Kidney tubule cell (primary cell): ENCODE measurements at regions not wholly inside any gene's neighbourhood (a gene's known extent, or its start where the extent isn't known, plus 50 kb on each side); places are given as distances from the start of the nearest gene placed in this dataset.
"Not testable (repeated sequence)": the region's sequence is repeated elsewhere in the genome, so short reads cannot be mapped to it uniquely, and the experiment has no call there.

Source experiments
- DNase-seq: peaks from one replicate; pipeline ENCODE4 v3.0.0-alpha.2; 2018; ENCODE audit warnings: low spot score

DNA sequence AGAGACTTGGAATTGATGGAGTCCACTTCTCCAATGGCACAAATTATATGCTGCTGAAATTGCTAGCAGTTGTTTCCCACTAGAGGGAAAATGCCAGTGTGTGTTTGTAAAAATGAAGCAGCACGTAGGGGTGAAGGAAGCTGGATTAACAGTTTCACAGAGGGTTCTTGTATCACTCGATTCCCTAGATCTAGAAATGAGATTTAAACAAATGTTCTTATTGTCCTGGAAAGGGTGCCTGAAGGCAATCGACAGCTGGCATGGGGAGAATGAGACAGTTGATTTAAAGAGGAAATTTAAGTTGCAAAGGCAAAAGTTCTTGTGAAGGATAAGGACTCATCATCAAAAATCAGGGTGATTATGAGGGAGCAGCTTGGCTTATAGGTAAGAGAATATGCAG is 234.8 kb upstream of the ARPP21 start:
- DNase-seq: no peak

DNA sequence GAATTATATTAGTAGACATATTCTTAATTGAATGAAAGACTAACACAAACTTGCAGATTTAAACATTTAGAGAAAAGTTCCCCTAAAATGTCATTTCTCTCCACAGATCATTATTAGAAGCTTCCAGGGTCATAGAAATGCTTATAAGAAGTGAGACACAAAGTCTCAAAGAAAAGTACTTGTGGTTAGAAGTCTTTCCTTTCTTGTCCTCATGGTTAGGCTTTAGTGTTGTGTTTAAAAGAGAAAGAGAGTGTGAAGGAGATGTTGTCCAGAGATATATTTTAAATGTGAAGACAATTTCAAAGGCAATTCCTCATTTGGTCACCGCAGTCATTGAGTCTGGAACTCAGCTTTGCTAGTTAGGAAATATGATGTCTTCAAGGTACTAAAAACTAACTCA is 230.4 kb upstream of the ARPP21 start:
- no peak for DNase-seq

DNA sequence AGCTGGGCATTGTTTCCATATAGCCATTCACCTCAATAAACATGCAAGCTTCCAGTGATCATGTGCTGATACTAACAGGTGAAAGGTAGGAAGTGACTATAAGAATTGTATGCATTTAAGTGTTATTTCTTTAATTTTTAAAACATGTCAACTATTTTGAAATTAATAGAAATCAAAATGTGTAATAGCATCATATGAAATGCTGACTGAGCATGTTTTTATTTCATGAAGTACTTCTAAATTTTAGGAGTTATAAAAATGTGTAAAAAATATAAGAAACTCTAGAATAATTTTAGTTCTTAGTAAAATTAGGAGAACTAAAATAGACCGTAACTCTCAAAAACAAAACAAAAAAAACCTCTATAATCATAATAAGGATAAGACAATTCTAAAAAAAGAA is 229.3 kb upstream of the ARPP21 start:
- DNase-seq: no peak

DNA sequence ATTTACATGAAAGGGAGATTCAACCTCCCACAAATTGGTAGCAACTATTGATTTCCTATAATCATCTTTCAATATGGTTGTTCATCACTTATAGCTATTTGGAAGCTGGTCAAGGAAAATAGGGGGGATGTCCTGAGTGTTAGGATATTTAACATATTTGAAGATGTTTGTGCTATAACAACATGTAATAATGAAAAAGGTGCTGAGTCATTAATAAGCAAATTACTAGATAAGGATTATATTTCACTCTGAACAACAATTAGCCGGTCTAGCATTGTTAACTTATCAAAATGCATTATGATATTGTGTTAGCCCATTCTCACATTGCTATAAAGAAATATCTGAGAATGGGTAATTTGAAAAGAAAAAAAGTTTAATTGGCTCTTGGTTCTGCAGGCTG is 225.8 kb upstream of the ARPP21 start:
- DNase-seq: no peak

DNA sequence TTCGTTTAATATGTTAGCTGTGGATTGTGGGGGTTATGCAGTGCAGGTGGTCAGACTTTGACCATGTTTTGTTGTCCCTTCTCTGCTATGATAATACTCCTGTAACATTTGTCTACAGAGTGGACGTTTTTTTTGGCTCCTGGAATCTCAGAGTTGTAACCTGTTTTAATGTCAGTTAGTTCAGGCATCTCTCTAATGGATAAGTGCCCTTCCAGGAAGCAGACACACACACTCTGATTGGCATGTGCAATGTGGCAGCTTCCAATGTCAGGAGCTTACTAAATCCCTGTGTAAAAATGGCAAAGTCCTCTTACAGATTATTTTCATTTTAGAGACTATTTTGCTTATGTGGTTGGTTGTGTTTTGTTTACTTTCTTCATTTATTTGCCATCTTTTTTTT is 222.2 kb upstream of the ARPP21 start:
- no peak for DNase-seq

DNA sequence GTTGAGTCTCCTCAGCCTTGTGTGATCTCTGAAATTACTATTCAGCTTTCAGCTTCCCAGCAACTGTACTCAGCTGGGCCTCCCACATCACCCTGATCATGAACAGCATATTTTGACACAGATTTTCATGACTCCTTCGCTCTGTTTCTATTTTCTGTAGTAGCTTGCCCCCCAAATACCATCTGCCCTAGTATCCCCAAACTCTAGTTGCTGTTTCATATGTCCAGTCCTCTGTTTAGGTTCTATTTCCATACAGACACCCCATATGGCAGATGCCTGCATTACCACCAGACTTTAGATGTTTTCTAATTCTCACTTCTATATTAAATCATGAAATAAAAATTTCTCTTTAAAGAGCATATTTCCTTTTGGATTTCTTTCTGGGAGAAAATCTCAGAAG is 217.2 kb upstream of the ARPP21 start:
- DNase-seq: no peak

DNA sequence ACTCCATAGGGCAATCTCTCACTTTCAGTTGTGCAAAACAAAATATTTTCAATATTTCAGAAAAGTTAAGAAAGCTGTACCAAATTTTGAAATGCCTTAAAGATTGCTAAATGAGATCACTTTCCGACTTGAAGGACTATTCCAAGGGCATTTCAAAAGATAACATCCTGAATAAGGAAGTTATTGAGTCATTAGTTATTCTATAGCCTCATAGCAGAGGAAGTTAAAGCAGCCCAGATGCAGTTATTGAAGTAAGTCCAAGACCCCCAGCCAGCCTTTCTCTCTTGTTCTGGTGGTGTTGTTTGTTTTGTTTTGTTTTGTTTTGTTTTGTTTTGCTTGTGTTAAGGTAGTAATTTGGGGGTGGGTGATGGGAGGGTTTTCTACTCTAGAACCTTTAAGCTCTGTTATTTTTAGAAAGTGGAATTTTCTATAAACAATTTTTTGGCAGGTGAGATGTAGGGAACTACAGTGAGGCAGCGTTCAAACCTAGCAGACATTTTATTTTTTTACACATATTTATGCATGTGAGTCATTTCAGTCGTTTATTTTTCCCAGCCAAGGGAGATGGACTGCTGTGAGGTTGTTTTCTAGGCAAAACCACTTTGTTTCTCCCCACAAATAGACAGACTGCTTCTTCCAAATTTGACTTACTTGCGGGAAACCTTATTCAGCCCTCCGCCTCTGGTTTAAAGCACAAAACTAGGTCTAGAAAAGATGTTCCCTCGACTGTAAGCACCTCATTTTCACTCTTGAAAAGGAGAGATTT is 216.3 kb upstream of the ARPP21 start:
- no peak for DNase-seq

DNA sequence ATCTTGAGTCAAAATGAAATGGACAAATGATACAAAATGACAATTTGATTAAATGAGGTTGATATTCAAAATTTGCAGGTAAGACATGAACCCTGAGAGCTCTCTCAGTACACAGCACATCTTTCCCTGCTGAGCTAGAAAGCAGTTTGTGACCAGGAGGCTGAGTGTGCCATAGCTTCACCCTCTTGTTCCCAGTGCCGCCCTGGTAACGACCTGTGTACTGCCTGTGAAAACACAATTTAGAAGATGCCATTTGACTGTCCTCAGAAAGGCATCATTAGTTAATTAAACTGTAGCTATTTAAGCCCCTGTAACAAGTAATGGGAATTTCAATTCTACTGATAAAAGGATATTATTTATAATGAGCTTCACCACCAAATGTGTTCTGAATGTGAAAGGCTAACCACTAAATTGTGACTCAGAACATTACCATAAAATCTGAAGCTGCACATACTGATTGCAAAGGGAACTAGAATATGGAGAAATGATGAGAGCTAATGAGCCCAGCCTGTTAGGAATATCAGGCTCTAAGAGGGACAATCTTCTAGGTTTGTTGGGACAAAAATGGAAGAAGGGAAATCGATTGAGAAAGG is 212.9 kb upstream of the ARPP21 start:
- DNase-seq: no peak

DNA sequence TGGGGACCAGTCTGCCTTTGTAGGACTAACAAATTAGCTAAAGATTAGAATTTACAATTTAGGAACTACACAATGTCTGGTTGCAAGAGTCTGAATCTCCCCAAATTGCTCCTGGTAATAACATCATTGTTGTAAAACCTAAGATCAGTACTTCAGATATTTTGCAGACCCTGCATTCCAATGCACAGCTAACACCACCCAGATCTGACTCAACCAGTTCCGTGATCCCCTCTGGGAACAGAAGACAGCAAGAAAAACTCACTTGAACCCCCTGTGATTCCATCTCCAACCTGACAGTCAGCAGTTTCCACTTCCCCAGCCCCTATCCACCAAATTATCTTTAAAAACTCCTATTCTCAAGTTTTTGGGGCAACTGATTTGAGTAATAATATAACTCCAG is 201.9 kb upstream of the ARPP21 start:
- no peak for DNase-seq

DNA sequence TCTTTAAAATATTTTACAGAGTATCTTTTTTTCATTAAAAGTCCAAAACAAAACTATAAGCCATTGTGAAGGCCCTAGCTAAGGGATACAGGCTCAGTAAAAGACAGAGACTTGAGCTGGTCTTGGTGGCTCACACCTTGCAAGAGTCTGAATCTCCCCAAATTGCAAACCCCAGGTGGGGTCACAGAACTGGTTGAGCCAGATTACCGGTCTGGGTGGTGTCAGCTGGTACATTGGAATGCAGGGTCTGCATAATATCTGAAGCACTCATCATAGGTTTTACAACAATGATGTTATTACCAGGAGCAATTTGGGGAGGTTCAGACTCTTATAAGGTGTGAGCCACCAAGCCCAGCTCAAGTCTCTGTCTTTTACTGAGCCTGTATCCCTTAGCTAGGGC is 201.2 kb upstream of the ARPP21 start:
- no peak for DNase-seq

DNA sequence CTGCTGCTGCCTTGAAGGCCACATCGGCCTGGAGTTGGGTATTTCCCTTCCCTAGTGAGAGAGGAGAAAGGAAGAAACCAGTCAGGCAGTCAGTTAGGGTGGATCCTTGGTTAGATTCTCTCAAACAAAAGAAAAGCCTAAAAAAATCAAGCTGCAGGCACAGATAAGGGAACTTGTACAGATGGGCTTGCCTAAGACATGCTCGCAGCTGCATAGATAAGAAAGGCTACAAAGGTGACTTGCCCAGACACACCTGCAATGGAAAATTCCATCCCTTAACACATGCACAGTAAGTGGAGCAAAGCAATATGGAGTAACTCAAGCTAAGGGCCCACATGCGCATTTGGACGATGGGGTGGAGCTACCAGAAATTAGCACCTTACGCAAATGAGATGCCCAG is 199.7 kb upstream of the ARPP21 start:
- DNase-seq: no peak

DNA sequence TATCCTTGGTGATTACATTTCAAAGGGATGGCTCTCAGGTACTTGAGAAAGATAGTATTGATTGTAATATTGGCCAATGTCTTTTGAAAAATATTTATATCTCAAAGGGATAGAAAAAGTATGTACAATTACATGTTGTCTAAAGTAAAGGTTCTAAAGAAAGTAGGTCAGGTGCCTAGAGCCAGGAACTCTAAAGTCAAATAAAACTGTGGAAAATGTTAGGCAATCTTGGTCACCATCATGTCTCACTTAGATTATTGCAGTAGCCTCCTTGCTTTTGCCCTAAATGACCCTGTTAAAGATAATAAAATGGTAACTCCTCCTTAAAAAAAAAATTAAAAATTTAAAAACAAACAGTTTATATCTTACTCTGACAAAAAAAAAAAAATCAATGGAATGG is 198.5 kb upstream of the ARPP21 start:
- DNase-seq: no peak

DNA sequence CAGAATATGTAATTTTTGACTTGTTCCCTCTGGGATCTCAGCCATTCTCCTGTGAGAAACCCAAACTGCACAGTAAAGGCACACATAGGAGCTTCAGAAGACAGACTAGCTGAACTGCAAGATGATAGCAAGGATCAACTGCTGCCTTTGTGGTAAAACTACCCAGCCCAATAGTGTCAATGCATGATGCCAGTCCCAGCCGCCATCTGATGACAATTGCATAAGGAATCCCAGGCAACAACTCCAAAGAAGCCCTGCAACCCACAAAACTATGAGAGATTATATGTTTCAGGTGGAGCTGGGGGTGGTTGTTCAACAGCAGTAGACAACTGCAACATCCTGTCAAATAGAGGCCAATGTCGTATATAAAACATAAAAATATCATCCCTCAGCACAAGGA is 192.4 kb upstream of the ARPP21 start:
- DNase-seq: no peak

DNA sequence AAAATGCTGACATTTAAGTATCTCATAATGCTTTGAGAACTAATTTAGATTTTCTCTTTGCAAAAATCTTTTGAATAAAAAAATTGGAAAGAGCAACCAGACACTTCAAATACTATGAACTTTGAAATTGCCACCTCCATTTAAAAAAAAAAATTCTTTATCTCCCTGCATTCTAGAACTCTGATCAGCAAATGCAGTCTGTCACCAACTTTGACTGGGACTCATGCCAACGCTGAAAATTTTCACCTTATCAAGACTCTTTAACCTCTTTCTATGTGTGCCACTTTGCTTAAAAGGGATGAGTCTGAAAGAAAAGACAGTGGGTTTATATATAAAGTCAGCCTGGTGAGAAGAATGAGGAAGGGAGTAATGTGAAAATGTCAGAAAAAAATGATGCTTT is 191.2 kb upstream of the ARPP21 start:
- DNase-seq: no peak

DNA sequence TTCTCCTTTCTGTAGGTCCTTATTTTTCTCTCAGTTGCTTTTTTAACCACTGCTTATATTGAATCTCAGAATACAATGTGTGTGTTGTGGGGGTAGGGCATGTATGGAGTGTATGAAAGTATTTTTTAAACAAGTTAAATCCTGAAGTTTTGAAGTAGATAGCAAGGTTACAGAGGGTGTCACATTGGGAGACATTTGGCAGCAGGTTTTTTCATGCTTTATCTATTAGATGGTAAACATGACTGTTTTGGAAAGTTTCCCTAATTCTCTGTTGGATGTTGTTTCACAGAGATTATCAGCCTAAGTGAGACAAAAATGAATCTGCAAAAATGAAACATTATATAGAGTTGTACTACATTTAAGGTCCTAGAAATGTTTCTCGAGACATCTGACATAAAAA is 190.6 kb upstream of the ARPP21 start:
- no peak for DNase-seq

DNA sequence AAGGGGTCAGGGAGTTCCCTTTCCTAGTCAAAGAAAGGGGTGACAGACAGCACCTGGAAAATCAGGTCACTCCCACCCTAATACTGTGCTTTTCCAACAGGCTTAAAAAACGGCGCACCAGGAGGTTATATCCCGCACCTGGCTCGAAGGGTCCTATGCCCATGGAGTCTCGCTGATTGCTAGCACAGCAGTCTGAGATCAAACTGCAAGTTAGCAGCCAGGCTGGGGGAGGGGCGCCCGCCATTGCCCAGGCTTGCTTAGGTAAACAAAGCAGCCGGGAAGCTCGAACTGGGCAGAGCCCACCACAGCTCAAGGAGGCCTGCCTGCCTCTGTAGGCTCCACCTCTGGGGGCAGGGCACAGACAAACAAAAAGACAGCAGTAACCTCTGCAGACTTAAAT is 184.5 kb upstream of the ARPP21 start:
- not testable (repeated sequence) for DNase-seq

DNA sequence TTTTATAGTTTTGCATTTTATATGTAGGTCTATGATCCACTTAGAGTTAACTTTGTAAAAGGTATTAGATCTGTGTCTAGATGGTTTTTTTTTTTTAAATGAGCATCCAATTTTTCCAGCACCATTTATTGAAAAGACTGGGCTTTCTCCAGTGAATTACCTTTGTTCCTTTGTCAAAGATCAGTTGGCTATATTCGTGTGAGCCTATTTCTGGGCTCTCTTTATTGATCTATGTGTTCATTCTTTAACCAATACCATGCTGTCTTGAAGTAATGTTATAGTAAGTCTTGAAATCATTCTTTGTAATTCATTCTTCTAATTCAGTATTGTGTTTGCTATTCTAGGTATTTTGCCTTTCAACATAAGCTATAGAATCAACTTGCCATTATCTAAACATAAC is 165.4 kb upstream of the ARPP21 start:
- DNase-seq: no peak

DNA sequence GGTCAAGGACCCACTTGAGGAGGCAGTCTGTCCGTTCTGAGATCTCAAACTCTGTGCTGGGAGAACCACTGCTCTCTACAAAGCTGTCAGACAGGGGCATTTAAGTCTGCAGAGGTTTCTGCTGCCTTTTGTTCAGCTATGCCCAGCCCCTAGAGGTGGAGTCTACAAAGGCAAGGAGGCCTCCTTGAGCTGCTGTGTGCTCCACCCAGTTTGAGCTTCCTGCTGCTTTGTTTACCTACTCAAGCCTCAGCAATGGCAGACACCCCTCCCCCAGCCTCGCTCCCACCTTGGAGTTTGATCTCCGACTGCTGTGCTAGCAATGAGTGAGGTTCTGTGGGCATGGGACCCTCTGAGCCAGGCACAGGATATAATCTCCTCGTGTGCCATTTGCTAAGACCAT is 156.8 kb upstream of the ARPP21 start:
- not testable (repeated sequence) for DNase-seq

DNA sequence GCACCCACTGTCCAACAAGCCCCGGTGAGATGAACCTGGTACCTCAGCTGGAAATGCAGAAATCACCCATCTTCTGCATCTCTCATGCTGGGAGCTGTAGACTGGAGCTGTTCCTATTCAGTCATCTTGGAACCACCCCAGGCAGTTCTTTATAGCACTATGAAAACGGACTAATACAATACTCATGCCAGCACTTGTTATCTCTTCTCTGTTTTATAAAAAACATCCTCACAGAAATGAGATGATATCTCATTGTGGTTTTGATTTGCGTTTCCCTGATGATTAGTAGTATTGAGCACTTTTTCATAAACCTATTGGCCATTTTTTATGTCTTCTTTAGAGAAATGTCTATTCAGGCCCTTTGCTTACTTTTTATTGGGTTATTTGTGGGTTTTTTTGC is 156.2 kb upstream of the ARPP21 start:
- DNase-seq: no peak

DNA sequence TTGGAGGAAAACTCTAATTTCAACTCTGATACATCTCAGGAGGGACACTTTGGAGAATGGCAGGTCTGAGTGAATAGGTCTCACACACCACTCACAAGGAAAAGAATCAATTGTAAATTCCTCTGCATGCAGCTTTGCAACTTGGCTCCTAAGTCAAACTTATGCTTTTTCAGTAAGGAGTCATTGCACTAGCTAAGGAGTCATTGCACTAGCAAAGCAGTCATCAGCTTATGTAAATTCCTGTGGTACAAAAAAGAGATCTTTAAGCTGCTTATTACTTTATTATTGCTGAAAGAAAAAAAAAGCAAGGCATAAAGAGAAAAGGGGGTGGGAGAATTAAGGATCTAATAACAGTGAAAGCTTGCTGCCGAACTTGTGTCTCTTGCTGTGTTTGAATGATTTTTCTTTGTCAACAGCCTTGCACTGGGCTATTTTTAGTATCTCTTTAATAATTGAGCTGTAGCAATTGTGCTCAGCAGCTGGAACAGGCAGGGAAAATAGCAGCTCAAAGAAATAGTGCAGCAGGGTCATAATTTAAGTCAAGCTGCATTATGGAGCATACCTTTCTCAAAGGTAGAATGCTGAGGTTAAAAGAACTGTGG is 154.3 kb upstream of the ARPP21 start:
- peak; percentile 8 for DNase-seq

DNA sequence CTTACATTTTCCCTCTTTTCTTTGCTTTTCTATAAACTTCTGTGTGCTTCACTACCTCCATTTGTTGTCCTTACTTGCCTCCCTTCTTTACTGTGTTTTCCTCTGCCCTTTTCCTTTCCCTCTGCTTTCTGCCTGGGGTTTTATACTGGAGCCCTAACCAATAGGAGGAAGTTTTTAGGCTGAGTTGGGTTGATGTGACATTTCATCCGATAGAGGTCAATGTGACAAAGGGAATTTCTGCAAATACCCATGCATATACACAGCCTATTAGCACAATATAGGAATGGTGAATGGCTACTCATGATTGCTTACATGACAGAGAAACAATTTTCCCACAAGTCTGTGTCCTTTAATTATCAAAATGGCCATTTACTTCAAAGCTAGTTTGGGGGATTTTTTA is 153.0 kb upstream of the ARPP21 start:
- peak; percentile 2 for DNase-seq

DNA sequence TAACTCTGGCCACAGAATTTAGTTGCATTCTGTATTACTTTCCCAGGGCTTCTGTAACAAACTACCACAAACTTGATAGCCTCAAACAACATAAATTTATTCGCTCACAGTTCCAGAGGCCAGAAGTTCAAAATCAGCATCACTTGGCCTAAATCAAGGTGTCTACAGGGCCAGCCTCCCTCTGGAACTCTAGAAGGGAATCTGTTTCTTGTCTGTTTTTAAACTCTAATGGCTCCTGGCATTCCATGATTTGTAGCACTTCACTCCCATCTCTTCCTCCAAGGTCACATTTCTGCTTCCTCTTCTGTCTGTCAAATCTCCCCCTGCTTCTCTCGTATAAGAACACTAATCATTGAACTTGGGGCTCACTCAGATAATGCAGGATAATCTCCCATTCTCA is 151.9 kb upstream of the ARPP21 start:
- DNase-seq: no peak

DNA sequence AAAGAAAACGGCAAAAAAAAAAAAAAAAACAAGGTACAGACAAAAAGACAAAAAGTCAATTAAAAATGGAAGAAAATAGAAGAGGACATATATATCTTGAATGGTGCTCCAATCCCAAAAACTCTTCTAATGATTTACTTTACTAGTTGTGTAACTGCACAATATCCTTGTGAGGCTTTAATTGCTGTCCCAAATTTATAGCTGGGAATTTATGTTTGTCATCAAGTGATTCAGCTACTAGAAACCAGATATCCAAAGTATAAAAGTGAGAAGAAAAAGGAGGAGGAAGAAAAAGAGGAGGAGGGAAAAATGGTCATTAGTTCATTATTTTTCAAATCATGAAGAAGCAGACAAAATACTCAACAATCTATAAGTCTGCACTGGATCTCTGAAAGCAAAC is 150.8 kb upstream of the ARPP21 start:
- DNase-seq: no peak

DNA sequence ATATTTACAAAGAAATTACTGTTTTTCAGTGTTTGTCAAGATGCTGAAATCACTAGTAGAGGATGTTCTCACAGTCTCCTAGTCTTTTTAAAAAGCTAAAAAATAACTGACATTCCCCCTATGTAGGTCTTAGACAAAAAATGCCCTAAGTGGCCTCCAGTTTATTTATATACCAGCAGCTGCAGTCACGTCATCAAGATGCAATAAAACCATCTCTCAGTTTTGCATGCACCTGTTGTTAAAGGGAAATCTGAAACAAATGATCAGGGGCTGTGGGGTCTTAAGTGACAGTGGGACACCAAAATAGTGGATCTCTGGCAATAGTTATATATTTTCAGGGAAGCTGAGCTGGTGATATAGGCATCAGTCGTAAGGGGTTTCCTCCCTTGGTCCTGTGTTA is 146.5 kb upstream of the ARPP21 start:
- no peak for DNase-seq
